HS-5 (cell line): ENCODE measurements at regions not wholly inside any gene's neighbourhood (a gene's known extent, or its start where the extent isn't known, plus 50 kb on each side); places are given as distances from the start of the nearest gene placed in this dataset.

Source experiments
- DNase-seq: peaks from one replicate; pipeline ENCODE4 v3.0.0-alpha.2; 2012; ENCODE audit warnings: low read depth

GRCh38 chr18:22074282-22075070, 94.9 kb upstream of the GATA6 start:
- DNase-seq: no peak

GRCh38 chr18:22080035-22080434, 89.4 kb upstream of the GATA6 start:
- no peak for DNase-seq

GRCh38 chr18:22082408-22082807, 87.0 kb upstream of the GATA6 start:
- no peak for DNase-seq

GRCh38 chr18:22084547-22084946, 84.8 kb upstream of the GATA6 start:
- DNase-seq: no peak

GRCh38 chr18:22086973-22087372, 82.4 kb upstream of the GATA6 start:
- no peak for DNase-seq

- DNase-seq: no peak
Observed at GRCh38 chr18:22088029-22088428, 81.4 kb upstream of the GATA6 start.

GRCh38 chr18:22088996-22089640, 80.3 kb upstream of the GATA6 start:
- DNase-seq: no peak

GRCh38 chr18:22091341-22091740, 78.0 kb upstream of the GATA6 start:
- DNase-seq: no peak

- no peak for DNase-seq
Observed at GRCh38 chr18:22093731-22094357, 75.5 kb upstream of the GATA6 start.

GRCh38 chr18:22094358-22094734, 75.0 kb upstream of the GATA6 start:
- no peak for DNase-seq

- DNase-seq: no peak
Observed at GRCh38 chr18:22098563-22098989, 70.8 kb upstream of the GATA6 start.

GRCh38 chr18:22099925-22100324, 69.5 kb upstream of the GATA6 start:
- no peak for DNase-seq

- no peak for DNase-seq
Observed at GRCh38 chr18:22101731-22102130, 67.7 kb upstream of the GATA6 start.

GRCh38 chr18:22102953-22103646, 66.3 kb upstream of the GATA6 start:
- no peak for DNase-seq

- no peak for DNase-seq
Observed at GRCh38 chr18:22103647-22104031, 65.8 kb upstream of the GATA6 start.

GRCh38 chr18:22106536-22107292, 62.7 kb upstream of the GATA6 start:
- DNase-seq: peak; percentile 30

- no peak for DNase-seq
Observed at GRCh38 chr18:22108674-22109073, 60.7 kb upstream of the GATA6 start.

GRCh38 chr18:22109535-22109934, 59.9 kb upstream of the GATA6 start:
- no peak for DNase-seq

- no peak for DNase-seq
Observed at GRCh38 chr18:22110461-22110924, 58.9 kb upstream of the GATA6 start.

- DNase-seq: no peak
Observed at GRCh38 chr18:22112215-22112614, 57.2 kb upstream of the GATA6 start.

- no peak for DNase-seq
Observed at GRCh38 chr18:22113144-22113844, 56.1 kb upstream of the GATA6 start.
